ENCODE measurements at regions not wholly inside any gene's neighbourhood (a gene's known extent, or its start where the extent isn't known, plus 50 kb on each side); places are given as distances from the start of the nearest gene placed in this dataset.

- no peak for TF ChIP-seq CTCF (IDR thresholded peaks at IDR 0.05)
- TF ChIP-seq POLR2A (IDR thresholded peaks at IDR 0.05): no peak
- no peak for TF ChIP-seq POLR2AphosphoS5 (IDR thresholded peaks at IDR 0.05)
- TF ChIP-seq EP300 (IDR thresholded peaks at IDR 0.05): no peak
Observed at GRCh38 chr7:67616517-67616916, 619.9 kb downstream of the TYW1 start.

All from gastroesophageal sphincter (tissue), 3 donors.